SK-N-DZ (cell line): ENCODE measurements at regions not wholly inside any gene's neighbourhood (a gene's known extent, or its start where the extent isn't known, plus 50 kb on each side); places are given as distances from the start of the nearest gene placed in this dataset.

ENCODE experiments used
- DNase-seq: peaks from one replicate; pipeline ENCODE4 v3.0.0-alpha.2; 2015; ENCODE audit warnings: low spot score

DNA sequence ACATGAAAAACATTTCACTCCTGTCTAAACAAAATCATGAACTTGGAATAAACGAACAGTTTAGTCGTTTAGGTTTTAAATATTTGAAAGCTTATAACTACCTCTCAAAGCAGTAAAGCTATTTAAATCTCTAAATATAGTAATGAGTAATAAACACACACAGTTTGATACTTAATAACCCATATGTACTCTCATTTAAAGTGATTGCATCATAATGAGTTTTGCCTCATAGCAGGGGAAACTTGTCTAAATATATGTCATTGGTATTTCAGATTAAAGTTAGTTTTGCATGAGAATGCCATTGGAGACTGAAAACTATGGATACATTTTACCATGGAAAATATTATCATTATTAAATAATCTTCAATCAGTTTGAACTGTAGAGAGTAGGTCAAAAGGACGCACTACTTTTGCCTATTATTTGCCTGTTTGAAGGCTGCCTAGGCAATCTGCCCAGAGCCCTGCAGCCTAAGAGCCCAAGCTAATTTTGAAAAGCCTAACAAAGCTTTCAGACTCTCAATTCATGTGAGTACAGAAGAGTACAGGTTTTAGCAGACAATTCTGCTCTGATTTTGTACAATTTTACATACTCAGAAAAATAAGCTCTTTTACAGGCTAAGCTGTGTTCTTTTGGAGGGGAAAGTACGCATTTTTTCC is 632.8 kb downstream of the HACE1 start:
- DNase-seq = no peak

DNA sequence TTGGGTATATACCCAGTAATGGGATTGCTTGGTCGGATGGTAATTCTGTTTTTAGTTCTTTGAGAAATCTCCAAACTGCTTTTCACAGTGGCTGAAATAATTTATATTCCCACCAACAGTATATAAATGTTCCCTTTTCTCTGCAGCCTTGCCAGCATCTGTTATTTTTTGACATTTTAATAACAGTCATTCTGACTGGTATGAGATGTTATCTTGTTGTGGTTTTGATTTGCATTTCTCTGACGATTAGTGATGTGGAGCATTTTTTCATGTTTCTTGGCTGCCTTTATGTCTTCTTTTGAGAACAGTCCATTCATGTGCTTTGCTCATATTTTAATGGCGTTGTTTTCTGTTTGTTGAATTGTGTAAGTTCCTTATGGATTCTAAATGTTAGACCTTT is 641.6 kb downstream of the HACE1 start:
- DNase-seq = no peak

DNA sequence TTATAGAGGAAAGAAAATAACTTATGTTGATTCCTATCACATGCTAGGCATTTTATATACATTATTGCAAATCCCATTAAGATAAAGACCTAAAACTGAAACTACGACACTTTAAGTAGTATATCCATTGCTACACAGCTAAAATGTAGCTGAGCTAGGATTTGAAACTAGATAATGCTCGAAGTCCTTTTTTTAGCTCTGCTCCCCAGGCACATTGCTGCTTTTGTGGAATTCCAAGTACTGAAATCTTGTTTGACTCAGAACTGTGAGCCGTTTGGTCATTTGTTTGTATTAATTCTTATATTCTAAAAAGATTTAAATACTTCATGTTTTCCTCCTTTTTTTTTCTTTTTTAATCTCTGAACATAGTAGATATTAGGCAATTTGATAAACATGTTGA is 644.8 kb downstream of the HACE1 start:
- no peak for DNase-seq

DNA sequence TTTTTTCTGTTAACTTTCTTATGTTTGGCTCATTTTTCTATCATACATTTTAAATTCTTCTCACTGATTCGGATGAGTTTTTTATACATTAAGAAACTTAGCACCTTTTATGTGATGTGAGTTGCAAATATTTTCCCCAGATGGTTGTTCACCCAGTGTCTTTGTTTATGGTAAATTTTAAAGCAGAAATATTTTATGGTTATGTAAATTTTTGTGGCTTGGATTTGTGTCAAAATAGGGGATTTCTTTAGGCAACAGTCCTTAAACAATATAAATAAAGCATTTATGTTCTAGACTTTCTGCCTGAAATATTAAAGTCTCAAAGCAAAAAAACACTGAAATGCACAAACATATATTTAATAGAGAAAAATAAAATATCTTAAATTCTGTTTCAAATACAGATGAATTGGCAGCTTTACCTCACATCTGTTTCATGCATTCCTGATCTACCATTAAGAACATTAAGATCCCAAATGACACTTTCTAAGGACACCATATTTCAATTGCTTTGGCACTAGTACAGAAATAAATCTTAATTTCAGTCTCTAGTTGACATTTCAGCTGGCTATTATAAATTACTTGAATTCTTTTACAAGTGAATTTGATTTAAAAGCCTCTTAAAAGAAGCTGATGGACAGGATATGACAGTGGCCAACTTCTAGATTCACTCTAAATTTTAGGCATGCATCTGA is 646.6 kb downstream of the HACE1 start:
- DNase-seq = no peak

DNA sequence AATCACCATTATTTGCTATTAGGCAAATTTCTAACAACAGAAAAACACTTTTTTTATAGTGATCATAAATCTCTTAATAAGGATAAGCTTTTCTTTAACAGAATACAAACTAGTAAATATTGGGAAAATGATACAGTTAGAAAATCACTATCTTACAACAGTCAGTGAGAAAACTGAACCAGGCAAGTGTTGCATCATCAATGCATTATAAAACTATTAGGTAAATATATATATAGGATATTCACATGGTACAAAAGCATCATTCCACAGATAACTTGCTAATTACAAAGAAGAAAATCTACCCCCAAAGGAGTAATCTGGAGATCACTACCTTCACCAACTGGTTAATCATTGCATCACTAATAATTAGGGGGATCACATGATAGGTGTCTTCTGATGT is 652.1 kb downstream of the HACE1 start:
- no peak for DNase-seq

DNA sequence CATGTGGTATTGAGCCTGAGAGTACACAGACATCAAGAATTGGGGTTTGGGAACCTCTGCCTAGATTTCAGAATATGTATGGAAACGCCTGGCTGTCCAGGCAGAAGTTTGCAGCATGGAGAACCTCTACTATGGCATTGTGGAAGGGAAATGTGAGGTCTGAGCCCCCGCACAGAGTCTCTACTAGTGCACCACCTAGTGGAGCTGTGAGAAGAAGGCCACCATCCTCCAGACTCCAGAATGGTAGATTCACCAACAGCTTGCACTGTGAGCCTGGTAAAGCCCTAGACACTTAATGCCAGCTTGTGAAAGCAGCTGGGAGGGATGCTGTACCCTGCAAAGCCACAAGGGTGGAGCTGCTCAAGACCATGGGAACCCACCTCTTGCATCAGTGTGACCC is 658.2 kb downstream of the HACE1 start:
- no peak for DNase-seq

DNA sequence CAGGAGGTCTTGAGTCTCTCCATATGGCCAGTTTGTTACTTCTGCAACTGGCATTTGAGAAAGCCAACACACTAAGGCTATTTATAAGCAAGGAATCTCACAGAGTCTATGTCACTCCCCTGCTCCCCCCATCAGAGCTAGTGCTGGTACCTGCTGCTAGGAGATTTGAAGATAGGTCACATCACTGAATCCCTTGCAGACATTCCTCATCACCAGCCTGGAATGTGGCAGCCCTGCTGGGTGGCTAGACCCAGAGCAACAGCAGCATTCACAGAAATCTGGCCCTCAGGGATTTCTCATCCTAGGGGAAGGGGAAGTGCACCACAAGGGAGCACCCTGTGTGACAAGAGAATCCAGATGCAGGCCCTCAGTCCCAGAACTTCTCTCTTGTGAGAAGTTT is 672.1 kb downstream of the HACE1 start:
- no peak for DNase-seq

DNA sequence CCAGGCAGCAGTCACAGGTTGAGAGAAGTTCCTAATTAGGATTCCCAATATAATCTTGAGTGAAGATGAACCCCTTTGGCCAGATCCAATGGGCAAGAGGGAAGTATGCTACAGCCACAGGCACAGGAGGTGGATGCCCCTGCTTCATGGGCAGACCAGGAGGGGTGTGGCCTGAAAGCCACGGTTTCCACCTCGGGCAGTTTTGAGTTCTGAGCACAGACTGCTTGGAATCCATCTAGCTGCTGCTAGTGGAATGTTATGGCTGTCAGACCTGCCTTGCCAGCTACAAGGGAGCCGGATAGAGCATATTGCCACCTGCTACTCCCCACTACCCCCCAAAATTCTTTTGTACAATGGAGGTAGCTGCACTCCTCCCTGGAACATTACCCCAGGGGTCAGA is 672.9 kb downstream of the HACE1 start:
- DNase-seq = no peak

DNA sequence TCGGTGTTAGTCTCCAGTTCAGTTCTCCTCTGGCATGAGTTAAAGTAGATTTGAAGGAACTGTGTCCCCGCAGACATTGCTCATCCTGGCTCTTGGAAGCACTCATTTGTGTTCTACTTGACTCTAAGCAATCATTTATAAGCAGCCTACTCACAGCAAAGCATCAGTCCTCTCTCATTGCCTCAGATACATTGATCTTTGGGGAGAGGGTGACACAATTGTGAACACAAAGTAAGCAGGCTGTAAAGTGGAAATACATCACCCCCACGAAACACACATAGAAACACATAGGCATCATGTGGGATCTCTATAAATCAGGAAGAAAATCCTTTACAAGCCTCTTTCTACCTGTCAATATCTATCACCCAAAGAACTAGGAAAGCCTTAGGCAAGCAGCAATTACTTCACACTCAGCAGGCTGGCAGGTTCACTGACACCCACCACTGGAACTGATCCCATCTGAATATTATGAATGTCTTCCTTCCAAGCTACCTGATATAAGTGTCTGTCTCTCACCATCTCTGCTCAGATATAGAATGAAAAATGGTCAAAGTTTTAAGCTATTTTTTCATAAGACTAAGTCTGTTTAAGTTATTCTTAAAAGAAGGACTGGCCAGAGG is 675.8 kb downstream of the HACE1 start:
- no peak for DNase-seq

DNA sequence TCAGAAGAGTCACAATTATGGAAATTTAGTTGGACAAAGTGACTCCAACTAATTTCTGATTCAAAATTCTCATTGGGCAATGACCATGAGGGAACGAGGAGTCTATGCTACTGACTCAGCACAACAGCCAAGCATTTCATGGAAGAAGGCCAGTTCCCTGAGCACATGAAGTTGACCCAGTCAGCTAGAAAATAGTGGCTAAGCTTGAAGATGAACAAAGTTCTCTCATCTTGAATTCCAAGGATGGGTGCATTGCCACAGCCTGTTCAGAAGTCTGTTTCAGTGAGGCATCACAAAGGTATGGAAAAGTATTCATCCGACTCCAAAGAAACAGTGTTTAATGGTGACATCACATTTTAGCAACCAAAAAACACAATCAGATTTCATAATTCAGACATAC is 676.9 kb downstream of the HACE1 start:
- DNase-seq = no peak

DNA sequence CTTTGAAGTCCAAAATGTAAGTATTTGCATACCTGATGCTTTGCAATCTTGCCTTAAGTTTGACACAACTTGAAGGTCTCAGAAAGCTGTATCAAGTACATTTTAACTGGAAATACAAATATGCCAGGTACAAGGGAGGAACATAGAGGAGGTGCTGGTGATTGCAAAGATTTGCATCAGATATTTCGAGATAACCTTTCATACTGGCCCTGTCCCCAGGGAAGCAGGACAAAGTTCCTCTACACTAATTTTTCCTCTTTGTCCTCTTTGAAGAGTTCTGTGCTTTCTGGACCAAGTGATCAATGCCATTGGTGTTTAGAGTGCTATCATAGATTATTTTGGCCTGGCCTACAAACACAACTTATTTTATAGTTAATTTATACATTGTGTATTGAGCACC is 686.1 kb downstream of the HACE1 start:
- no peak for DNase-seq

DNA sequence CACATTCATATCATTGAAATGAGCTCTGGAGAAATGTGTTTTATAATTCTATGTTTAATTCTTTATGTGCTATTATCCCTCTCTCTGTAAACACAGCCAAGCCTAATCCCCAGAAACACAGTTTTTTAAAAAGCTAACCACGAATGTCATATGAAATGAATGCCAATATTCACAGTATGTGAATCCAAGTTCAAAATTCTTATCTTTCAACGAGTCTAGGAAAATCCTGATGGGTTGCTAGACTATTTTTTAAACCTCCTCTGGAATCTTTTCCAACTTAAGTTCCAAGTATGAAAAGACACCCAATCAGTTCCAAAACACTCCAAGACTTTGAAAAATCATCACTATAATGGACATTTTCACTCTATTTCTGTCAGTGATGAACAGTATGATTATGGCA is 689.3 kb downstream of the HACE1 start:
- DNase-seq = no peak

DNA sequence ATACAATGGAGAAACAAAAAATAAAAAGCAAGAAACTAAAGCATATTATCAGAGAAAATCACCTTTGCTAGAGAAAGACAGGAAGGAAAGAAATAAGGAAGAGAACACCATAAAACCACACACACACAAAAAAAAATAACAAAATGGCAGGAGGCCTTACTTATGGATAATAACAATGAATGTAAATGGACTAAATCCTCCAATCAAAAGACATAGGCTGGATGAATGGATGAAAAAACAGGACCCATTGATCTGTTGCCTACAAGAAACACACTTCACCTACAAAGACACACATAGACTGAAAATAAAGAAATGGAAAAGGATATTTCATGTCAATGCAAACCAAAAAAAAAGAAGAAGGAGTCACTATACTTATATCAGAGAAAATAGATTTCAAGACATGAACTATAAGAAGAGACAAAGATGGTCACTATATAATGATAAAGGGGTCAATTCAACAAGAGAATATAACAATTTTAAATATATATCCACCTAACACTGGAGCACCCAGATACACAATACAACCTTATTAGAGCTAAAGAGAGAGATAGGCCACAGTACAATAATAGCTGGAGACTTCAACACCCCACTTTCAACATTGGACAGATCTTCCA is 693.6 kb downstream of the HACE1 start:
- no peak for DNase-seq

DNA sequence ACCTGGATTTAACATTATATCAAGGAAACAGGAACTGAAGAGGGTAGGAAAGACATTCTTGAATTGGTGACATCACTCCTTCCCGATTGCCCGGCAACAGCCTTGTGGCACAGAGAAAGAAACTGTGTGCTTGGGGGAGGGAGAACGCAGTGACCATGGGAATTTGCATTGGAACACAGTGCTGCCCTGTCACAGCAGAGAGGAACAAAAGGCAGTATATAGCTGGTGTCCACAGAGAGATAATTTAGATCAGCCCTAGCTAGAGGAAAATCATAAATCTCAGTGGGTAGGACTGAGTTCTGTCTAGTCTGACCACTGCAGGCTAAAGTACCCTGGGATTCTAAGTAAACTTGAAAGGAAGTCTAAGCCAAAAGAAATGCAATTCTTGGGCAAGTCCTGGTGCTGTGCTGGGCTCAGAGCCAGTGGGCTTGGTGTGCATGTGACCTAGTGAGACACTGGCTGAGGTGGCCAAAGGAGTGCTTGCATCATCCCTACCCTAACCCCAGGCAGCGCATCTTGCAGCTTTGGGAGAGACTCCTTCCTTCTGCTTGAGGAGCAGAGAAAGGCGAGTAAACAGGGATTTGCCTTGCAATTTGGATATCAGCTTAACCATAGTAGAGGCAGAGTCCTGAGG is 697.6 kb downstream of the HACE1 start:
- no peak for DNase-seq

DNA sequence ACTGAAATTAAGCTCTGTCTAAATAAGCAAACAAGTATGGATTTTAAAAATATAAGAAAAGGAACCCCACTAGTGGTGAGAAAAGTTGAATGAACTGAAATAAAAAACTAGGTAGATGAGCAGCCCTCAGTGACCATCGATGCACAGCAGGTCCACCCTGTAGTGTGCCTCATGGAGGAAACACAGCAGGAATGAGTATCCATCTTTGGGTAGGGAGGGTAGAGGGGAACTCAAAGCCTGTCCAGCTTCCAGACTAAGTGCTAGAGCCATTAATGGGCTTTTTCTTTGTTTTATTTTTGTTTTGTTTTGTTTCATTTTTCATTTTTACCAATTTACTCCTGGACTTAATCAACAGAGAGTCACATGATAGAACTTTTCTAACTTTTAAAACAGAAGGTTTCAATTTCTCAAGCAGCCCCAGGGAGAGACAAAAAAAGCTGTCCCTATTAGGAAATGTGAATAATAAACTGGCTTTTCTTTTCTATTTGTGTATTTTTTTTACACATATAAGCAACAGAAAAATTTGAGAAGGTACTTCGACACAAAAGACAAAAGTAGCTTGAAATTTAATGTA is 700.6 kb downstream of the HACE1 start:
- DNase-seq = no peak

DNA sequence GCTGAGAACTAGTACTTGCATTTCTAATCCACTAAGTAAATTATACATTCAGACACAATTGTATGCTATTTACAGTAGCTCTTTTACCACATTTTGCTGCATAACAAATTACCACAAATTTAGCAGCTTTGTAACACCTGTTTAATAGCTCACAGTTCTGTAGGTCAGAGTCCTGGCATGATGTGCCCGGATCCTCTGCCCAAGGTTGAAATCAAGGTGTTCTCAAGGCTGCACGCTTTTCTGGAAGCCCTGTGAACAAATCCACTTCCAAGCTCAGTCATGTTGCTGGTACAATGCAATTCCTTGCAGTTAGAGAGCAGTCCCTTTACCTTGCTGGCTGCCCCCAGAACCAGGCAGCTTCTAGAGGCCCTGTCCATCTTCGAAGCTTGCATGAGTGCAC is 716.0 kb downstream of the HACE1 start:
- no peak for DNase-seq

DNA sequence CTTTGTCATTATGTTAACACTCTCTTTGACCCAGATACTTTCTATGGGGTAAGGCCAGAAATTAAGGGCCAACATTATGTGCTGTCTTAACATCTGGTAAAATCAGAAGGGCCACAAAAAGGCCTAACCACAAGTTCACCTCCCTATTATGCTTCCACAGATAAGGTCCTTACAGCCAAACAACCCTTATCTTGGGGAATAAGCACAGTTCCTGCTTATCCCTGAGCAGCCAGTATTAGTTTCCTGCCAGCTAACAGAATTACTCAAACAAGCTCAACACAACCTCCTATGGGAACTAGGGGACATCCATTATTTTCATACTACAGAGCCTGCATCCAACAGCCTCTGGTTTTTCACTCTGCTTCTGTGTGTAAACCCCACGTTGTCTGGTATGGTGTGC is 724.8 kb downstream of the HACE1 start:
- no peak for DNase-seq

DNA sequence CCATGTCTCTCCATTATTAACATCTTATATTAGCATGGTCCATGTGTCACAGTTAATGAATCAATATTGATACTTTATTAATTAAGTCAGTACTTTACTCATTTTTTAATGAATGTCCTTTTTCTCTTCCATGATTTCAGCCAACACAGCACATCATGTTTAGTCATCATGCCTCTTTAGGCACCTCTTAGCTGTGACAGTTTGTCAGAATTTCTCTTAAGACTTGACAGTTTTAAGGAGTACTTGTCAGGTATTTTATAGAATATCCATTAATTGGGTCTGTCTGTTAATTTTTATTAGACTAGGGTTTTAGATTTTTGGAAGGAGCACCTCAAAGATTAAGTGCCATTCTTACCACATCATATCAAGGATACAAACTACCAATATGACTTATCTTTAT is 729.4 kb downstream of the HACE1 start:
- no peak for DNase-seq

DNA sequence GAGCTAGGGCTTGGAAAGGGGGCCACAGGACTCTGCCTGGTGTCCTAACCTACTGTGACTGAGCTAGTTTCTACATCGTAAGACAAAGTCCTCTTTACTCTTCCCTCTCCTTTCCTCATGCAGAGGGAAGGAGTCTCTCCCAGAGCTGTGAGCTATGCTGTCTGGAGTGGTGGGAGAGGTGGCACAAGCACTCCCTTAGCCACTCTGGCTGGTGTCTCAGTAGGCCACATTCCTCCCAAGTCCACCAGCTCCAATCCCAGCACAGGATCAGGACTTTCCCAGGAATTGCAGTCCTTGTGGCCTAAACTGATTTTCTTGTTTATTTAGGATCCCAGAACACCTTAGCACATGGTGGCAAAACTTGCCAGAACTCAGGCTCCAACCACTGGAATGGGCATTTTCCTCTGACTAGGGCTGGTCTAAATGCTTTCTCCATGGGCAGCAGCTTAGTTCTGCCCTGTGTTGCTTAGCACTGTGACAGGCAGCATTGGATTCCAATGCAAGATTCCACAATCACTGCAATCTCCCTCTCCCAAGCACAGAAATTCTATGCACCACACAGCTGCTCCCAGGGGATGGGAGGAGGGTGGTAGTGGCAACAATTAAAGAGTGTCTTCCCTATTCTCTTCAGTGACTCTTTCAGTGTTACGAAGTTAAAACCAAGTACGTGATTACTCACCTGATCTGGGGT is 733.3 kb downstream of the HACE1 start:
- DNase-seq = no peak

DNA sequence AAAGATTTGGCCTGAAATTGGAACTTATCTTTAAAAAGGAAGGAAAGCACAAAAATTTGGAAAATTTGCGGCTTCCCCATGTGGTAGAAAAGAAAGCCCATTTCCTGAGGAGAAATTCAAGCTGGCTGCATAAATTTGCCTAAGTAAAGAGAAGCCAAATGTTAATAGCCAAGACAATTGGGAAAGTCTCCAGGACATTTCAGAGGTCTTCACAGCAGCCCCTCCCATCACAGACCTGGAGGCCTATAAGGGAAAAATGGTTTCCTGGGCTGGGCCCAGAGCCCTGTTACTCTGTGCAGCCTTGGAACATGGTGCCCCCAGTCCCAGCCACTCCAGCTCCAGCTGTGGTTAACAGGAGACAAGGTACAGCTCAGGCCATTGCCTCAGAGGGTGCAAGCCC is 736.5 kb downstream of the HACE1 start:
- DNase-seq = no peak

DNA sequence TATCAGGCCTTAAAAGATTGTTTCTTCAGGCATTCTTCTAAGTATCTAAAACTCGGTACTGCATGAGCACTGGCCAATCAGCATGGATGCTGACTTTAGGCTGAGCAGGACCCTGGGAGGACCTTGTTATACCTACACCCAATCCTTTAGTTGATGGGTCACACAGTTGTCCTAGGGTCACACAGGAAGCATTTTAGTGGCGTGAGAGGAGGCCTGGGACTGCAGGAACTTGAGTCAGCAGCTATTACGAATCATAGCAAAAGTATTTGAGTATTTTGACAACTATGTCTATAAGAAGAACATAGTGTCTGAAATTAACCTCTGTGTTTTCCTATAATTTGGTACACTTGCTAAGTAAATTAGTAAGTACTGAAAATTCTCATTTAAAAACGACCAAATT is 741.4 kb downstream of the HACE1 start:
- no peak for DNase-seq
